ENCODE measurements at regions not wholly inside any gene's neighbourhood (a gene's known extent, or its start where the extent isn't known, plus 50 kb on each side); places are given as distances from the start of the nearest gene placed in this dataset.

- TF ChIP-seq EZH2 (IDR thresholded peaks at IDR 0.05; ENCODE audit: low read length, missing control alignments) (no peak), CTCF (conservative IDR thresholded peaks at IDR 0.05 in 1 of 2, IDR thresholded peaks at IDR 0.05 in 1 of 2; ENCODE audit: low read depth in 1 of 2, low read length in 2 of 2) (no peak)
These were observed 120.1 kb upstream of the PHACTR3 start for GRCh38 chr20:59484228-59484627.

Data from fibroblast of lung (primary cell).